ENCODE measurements at regions not wholly inside any gene's neighbourhood (a gene's known extent, or its start where the extent isn't known, plus 50 kb on each side); places are given as distances from the start of the nearest gene placed in this dataset.
A peak's percentile ranks its signal among the peaks of the same experiment; 100 is the strongest.
"Not testable (repeated sequence)": the region's sequence is repeated elsewhere in the genome, so short reads cannot be mapped to it uniquely, and the experiment has no call there.

DNA sequence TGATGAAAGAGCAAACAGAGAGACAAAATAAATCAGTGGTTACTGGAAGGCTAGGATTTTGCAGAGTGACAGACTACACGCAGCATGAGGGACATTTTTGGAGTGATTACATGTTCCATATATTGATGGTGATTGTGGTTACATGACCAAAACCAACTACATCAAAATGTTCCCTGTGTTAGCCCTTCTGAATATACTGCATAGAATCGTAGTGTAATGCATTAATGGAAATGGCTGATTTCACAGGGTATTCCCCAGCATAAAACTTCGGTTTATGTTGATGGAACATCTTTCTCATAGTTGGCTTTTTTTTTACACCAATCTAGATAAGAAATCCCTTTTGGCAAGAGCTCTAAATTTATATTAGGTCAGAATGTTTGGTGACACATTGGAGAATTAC, 191.3 kb upstream of the CMC1 start:
- Histone ChIP-seq H3K27me3 (ENCODE audit: insufficient read depth, insufficient read length) (no peaks in the 10 kb centered on the region), H3K9me3 (ENCODE audit: insufficient read depth, low read length) (no peaks in the 10 kb centered on the region), H3K9ac (ENCODE audit: insufficient read length, low read depth) (no peak overlapping the region), H3K36me3 (ENCODE audit: insufficient read depth, insufficient read length, low read length) (no peaks in the 10 kb centered on the region), H3K4me1 (ENCODE audit: insufficient read depth, insufficient read length) (no peaks in the 10 kb centered on the region), H3K4me3 (ENCODE audit: insufficient read length, low read depth) (no peak overlapping the region)
- TF ChIP-seq ZNF274 (IDR thresholded peaks at IDR 0.05; ENCODE audit: low read depth, low read length) (no peak), YY1 (IDR thresholded peaks at IDR 0.05; ENCODE audit: insufficient read depth, insufficient read length) (no peak), SUZ12 (IDR thresholded peaks at IDR 0.05; ENCODE audit: extremely low read depth, insufficient read depth, insufficient read length) (no peak)
- DNase-seq (ENCODE audit: low read depth, low spot score) = no peak

DNA sequence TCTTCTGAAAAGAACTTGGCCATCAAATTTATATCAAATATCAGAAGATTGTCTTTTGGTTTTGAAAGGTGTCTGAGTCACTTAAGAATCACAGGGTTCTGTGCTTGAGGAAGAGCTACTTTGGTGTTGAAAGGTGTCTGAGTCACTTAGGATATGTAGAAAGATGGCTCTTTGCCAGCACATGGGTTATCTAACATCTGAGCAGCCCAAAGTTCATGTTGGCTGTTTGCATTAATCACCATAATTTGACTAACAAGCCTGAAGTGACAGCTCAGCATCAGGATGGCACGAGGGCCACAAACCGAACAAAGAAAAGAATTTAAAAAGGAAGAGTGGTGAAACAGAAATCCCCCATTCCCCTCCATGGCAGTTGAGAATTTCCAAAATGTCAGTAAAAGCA, 190.5 kb upstream of the CMC1 start:
- no peak overlapping the region for H3K9ac ChIP-seq (ENCODE audit: insufficient read length, low read depth)
- no peaks in the 10 kb centered on the region; the same call in none of the 2 replicates for H3K9me3 ChIP-seq (ENCODE audit: insufficient read depth, low read length)
- no peaks in the 10 kb centered on the region for H3K4me1 ChIP-seq (ENCODE audit: insufficient read depth, insufficient read length)
- no peak for DNase-seq (ENCODE audit: low read depth, low spot score)
- no peaks in the 10 kb centered on the region for H3K27me3 ChIP-seq (ENCODE audit: insufficient read depth, insufficient read length)
- TF ChIP-seq YY1 (IDR thresholded peaks at IDR 0.05; ENCODE audit: insufficient read depth, insufficient read length) (no peak), SUZ12 (IDR thresholded peaks at IDR 0.05; ENCODE audit: extremely low read depth, insufficient read depth, insufficient read length) (no peak), ZNF274 (IDR thresholded peaks at IDR 0.05; ENCODE audit: low read depth, low read length) (no peak)
- H3K36me3 ChIP-seq (ENCODE audit: insufficient read depth, insufficient read length, low read length) = no peaks in the 10 kb centered on the region
- no peak overlapping the region for H3K4me3 ChIP-seq (ENCODE audit: insufficient read length, low read depth)

DNA sequence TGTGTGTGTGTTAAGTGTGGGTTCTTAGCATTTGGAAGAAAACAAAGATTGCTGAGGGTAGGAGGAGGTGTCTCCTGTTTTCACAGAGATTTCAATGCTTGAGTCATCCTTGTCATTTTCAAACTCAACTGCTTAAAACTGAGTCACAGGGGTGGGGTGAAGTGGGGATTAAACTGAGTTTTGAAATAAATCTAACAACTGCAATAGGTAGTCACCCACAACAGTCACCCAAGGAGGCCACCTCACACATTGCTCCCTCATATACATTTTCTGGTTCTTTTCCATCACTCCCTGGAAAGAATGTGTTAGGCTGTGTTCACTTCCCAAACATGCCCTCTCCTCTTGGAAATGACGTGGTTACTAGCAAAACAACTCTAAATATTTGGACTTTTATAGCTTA, 187.7 kb upstream of the CMC1 start:
- Histone ChIP-seq H3K4me3 (ENCODE audit: insufficient read length, low read depth) (no peak overlapping the region), H3K36me3 (ENCODE audit: insufficient read depth, insufficient read length, low read length) (no peaks in the 10 kb centered on the region), H3K9me3 (ENCODE audit: insufficient read depth, low read length) (peaks cover 18% of the 10 kb centered on the region), H3K27me3 (ENCODE audit: insufficient read depth, insufficient read length) (no peaks in the 10 kb centered on the region), H3K9ac (ENCODE audit: insufficient read length, low read depth) (no peak overlapping the region), H3K4me1 (ENCODE audit: insufficient read depth, insufficient read length) (no peaks in the 10 kb centered on the region)
- TF ChIP-seq YY1 (IDR thresholded peaks at IDR 0.05; ENCODE audit: insufficient read depth, insufficient read length) (no peak), SUZ12 (IDR thresholded peaks at IDR 0.05; ENCODE audit: extremely low read depth, insufficient read depth, insufficient read length) (no peak), ZNF274 (IDR thresholded peaks at IDR 0.05; ENCODE audit: low read depth, low read length) (no peak)
- no peak for DNase-seq (ENCODE audit: low read depth, low spot score)

DNA sequence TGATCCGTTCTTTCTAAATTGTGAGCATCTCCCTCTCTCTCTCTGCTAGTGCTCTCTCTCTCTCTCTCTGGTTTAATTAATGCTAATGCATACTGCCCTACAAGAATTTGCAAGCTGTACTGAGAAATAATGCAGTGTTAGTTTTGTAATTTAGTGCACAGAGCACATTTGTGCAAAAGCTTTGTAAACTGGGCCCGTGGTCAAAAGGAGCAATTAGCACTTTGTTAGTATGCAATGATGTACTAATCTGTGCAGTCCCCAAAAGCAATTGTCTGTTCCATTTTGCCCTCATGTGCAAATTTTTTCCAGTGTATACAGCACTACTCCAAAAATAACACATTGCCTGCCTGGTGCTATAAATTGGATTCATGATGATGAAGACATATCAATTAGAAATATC, 184.6 kb upstream of the CMC1 start:
- H3K4me1 ChIP-seq (ENCODE audit: insufficient read depth, insufficient read length) = no peaks in the 10 kb centered on the region
- no peaks in the 10 kb centered on the region for H3K27me3 ChIP-seq (ENCODE audit: insufficient read depth, insufficient read length)
- H3K4me3 ChIP-seq (ENCODE audit: insufficient read length, low read depth) = no peak overlapping the region
- TF ChIP-seq SUZ12 (IDR thresholded peaks at IDR 0.05; ENCODE audit: extremely low read depth, insufficient read depth, insufficient read length) = no peak
- no peak for TF ChIP-seq YY1 (IDR thresholded peaks at IDR 0.05; ENCODE audit: insufficient read depth, insufficient read length)
- no peak for TF ChIP-seq ZNF274 (IDR thresholded peaks at IDR 0.05; ENCODE audit: low read depth, low read length)
- H3K9ac ChIP-seq (ENCODE audit: insufficient read length, low read depth) = no peak overlapping the region
- H3K9me3 ChIP-seq (ENCODE audit: insufficient read depth, low read length) = peaks cover 18% of the 10 kb centered on the region
- no peak for DNase-seq (ENCODE audit: low read depth, low spot score)
- H3K36me3 ChIP-seq (ENCODE audit: insufficient read depth, insufficient read length, low read length) = no peaks in the 10 kb centered on the region

DNA sequence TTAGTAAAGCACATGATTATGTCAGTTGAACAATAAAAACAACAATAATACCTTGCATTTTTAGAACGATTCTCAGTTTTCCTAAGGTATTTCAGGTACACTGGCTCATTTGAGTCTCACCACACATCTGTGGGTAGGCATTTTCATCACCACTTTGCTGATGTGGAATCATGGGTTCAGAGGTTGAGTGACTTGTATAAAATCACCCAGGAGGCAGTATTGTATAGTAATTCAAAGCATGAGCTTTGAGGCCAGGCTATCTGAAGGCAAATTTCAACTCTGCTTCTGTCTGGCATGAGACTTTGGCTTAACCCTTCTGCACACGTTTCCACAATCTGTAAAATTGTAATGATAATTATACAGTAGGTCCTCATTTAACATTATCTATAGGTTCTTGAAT, 183.9 kb upstream of the CMC1 start:
- H3K4me1 ChIP-seq (ENCODE audit: insufficient read depth, insufficient read length) = no peaks in the 10 kb centered on the region
- H3K9me3 ChIP-seq (ENCODE audit: insufficient read depth, low read length) = peaks cover 18% of the 10 kb centered on the region
- no peaks in the 10 kb centered on the region for H3K36me3 ChIP-seq (ENCODE audit: insufficient read depth, insufficient read length, low read length)
- DNase-seq (ENCODE audit: low read depth, low spot score) = no peak
- no peak overlapping the region for H3K4me3 ChIP-seq (ENCODE audit: insufficient read length, low read depth)
- H3K9ac ChIP-seq (ENCODE audit: insufficient read length, low read depth) = no peak overlapping the region
- TF ChIP-seq SUZ12 (IDR thresholded peaks at IDR 0.05; ENCODE audit: extremely low read depth, insufficient read depth, insufficient read length) (no peak), YY1 (IDR thresholded peaks at IDR 0.05; ENCODE audit: insufficient read depth, insufficient read length) (no peak), ZNF274 (IDR thresholded peaks at IDR 0.05; ENCODE audit: low read depth, low read length) (no peak)
- no peaks in the 10 kb centered on the region for H3K27me3 ChIP-seq (ENCODE audit: insufficient read depth, insufficient read length)

DNA sequence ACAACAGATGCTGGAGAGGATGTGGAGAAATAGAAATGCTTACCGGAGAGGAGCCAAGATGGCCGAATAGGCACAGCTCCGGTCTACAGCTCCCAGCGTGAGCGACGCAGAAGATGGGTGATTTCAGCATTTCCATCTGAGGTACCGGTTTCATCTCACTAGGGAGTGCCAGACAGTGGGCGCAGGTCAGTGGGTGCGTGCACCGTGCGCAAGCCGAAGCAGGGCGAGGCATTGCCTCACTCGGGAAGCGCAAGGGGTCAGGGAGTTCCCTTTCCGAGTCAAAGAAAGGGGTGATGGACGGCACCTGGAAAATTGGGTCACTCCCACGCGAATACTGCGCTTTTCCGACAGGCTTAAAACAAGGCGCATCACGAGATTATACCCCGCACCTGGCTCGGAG, 182.2 kb upstream of the CMC1 start:
- peak overlapping the region; percentile 70 for H3K9ac ChIP-seq (ENCODE audit: insufficient read length, low read depth)
- peak; percentile 46 for TF ChIP-seq YY1 (IDR thresholded peaks at IDR 0.05; ENCODE audit: insufficient read depth, insufficient read length)
- H3K4me3 ChIP-seq (ENCODE audit: insufficient read length, low read depth) = peak overlapping the region; percentile 46
- DNase-seq (ENCODE audit: low read depth, low spot score); H3K27me3 ChIP-seq (ENCODE audit: insufficient read depth, insufficient read length); H3K4me1 ChIP-seq (ENCODE audit: insufficient read depth, insufficient read length); H3K36me3 ChIP-seq (ENCODE audit: insufficient read depth, insufficient read length, low read length): not testable (repeated sequence)
- peaks cover 18% of the 10 kb centered on the region for H3K9me3 ChIP-seq (ENCODE audit: insufficient read depth, low read length)

DNA sequence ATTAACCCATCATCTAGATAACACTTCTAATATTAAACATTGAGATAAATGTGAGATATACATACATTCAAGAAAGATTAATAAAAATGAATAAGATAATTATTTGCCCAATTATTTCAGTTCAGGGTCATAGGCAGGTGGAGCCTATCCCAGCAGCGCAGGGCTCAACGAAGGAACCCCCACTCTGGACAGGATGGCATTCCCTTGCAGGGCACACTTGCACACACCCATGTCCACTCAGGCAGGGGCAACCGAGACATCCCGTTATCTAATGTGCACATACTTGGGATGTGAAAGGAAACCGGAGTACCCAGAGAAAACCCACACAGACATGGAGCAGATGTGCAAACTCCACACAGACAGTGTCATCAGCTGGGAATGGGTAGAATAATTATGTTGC, 175.4 kb upstream of the CMC1 start:
- no peak overlapping the region for H3K9ac ChIP-seq (ENCODE audit: insufficient read length, low read depth)
- no peaks in the 10 kb centered on the region for H3K27me3 ChIP-seq (ENCODE audit: insufficient read depth, insufficient read length)
- DNase-seq (ENCODE audit: low read depth, low spot score) = no peak
- no peaks in the 10 kb centered on the region for H3K4me1 ChIP-seq (ENCODE audit: insufficient read depth, insufficient read length)
- H3K9me3 ChIP-seq (ENCODE audit: insufficient read depth, low read length) = peaks cover 16% of the 10 kb centered on the region; the same call in 1 of the 2 replicates
- no peak for TF ChIP-seq YY1 (IDR thresholded peaks at IDR 0.05; ENCODE audit: insufficient read depth, insufficient read length)
- TF ChIP-seq SUZ12 (IDR thresholded peaks at IDR 0.05; ENCODE audit: extremely low read depth, insufficient read depth, insufficient read length) = no peak
- TF ChIP-seq ZNF274 (IDR thresholded peaks at IDR 0.05; ENCODE audit: low read depth, low read length) = no peak
- H3K4me3 ChIP-seq (ENCODE audit: insufficient read length, low read depth) = no peak overlapping the region
- H3K36me3 ChIP-seq (ENCODE audit: insufficient read depth, insufficient read length, low read length) = no peaks in the 10 kb centered on the region

DNA sequence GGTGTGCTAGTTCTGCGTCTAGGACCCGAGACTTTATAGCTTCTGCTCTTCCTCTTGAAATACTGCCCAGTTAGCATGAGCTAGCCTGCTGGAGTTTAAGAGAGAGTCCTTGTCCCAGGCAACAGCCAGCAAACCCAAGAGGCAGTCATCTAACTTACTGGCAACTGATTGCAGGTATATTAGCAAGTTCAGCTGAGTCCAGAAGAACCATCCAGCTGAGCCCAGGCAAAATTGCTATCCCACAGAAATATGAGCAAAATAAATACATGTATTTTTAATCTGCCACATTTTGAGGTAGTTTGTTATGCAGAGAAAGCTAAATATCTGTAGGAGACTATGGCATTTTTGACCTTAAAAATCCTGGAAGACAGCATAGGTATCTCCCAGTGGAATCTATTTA, 174.4 kb upstream of the CMC1 start:
- H3K9me3 ChIP-seq (ENCODE audit: insufficient read depth, low read length) = peaks cover 16% of the 10 kb centered on the region; the same call in 1 of the 2 replicates
- no peak overlapping the region for H3K4me3 ChIP-seq (ENCODE audit: insufficient read length, low read depth)
- H3K4me1 ChIP-seq (ENCODE audit: insufficient read depth, insufficient read length) = no peaks in the 10 kb centered on the region
- no peaks in the 10 kb centered on the region for H3K27me3 ChIP-seq (ENCODE audit: insufficient read depth, insufficient read length)
- TF ChIP-seq ZNF274 (IDR thresholded peaks at IDR 0.05; ENCODE audit: low read depth, low read length) (no peak), YY1 (IDR thresholded peaks at IDR 0.05; ENCODE audit: insufficient read depth, insufficient read length) (no peak), SUZ12 (IDR thresholded peaks at IDR 0.05; ENCODE audit: extremely low read depth, insufficient read depth, insufficient read length) (no peak)
- H3K9ac ChIP-seq (ENCODE audit: insufficient read length, low read depth) = no peak overlapping the region
- DNase-seq (ENCODE audit: low read depth, low spot score) = no peak
- H3K36me3 ChIP-seq (ENCODE audit: insufficient read depth, insufficient read length, low read length) = no peaks in the 10 kb centered on the region

Data from NT2/D1 (cell line).